Fibroblast of mammary gland (primary cell): ENCODE measurements at regions not wholly inside any gene's neighbourhood (a gene's known extent, or its start where the extent isn't known, plus 50 kb on each side); places are given as distances from the start of the nearest gene placed in this dataset.
"Not testable (repeated sequence)": the region's sequence is repeated elsewhere in the genome, so short reads cannot be mapped to it uniquely, and the experiment has no call there.

ENCODE experiments used
- DNase-seq: peaks from one replicate; pipeline ENCODE4 v3.0.0-alpha.2; 2010; ENCODE audit warnings: low read depth
- H3K4me3 ChIP-seq: 2 replicates; pipeline ENCODE4 v1.5.1; 2011; ENCODE audit warnings: low read depth, mild to moderate bottlenecking, low read length, moderate library complexity; ENCODE audit not compliant: control insufficient read depth
- TF ChIP-seq, protein P1 (sequence below): conservative IDR thresholded peaks from 2 replicates; pipeline ENCODE4 v1.5.1; 2011; ENCODE audit warnings: low read depth, low read length, inconsistent platforms; ENCODE audit not compliant: control insufficient read depth, insufficient read depth

DNA sequence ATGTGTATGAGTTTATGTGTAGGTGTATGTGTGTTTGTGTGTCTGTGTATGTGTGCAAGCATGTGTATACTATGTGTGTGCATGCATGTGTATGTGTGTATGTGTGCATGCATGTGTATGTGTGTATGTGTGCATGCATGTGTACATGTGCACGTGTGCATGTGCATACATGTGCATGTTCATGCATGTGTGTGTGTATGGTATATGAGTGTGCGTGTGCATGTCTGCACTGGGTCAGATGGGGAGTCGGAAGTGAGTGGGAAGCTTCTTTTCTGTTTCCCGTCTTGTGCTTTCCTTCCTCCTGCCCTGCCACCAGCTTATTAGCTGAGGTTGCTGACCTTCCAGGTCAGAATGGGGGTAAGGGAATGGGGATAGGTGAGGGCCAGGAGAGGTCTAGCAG lies 174.7 kb downstream of the MAP2K4 start:
- H3K4me3 ChIP-seq = no peak overlapping the region
- TF ChIP-seq, protein P1, sequence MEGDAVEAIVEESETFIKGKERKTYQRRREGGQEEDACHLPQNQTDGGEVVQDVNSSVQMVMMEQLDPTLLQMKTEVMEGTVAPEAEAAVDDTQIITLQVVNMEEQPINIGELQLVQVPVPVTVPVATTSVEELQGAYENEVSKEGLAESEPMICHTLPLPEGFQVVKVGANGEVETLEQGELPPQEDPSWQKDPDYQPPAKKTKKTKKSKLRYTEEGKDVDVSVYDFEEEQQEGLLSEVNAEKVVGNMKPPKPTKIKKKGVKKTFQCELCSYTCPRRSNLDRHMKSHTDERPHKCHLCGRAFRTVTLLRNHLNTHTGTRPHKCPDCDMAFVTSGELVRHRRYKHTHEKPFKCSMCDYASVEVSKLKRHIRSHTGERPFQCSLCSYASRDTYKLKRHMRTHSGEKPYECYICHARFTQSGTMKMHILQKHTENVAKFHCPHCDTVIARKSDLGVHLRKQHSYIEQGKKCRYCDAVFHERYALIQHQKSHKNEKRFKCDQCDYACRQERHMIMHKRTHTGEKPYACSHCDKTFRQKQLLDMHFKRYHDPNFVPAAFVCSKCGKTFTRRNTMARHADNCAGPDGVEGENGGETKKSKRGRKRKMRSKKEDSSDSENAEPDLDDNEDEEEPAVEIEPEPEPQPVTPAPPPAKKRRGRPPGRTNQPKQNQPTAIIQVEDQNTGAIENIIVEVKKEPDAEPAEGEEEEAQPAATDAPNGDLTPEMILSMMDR = no peak
- DNase-seq = no peak

DNA sequence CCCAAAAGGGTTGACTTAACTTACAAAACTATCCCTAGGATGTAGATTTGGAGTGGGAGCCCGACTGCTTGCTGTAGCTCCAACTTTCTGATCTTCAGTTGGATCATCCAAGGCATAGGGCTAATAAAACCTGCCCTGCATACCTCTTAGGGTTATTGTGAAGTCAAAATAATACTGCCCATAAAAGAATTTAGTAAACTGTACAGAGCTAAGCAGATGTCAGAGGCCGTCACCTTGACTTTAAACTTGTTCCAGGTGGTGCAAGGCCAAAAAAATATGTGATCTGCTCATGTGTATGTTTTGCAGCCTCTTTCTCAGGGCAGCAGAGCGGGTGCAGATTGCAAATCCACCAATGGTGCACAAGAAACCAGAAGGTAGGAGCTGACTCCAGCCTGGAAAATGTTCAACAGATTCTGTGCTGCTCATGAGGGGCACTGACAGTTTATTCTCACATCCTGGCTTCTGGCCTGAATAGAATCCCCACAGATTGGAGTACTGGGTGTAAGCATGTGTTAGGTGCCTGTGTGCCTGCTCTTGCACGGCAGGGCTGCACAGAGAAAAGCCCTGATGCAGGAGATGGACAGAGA lies 180.7 kb downstream of the MAP2K4 start:
- DNase-seq = no peak
- TF ChIP-seq, protein P1 = no peak
- no peak overlapping the region for H3K4me3 ChIP-seq

DNA sequence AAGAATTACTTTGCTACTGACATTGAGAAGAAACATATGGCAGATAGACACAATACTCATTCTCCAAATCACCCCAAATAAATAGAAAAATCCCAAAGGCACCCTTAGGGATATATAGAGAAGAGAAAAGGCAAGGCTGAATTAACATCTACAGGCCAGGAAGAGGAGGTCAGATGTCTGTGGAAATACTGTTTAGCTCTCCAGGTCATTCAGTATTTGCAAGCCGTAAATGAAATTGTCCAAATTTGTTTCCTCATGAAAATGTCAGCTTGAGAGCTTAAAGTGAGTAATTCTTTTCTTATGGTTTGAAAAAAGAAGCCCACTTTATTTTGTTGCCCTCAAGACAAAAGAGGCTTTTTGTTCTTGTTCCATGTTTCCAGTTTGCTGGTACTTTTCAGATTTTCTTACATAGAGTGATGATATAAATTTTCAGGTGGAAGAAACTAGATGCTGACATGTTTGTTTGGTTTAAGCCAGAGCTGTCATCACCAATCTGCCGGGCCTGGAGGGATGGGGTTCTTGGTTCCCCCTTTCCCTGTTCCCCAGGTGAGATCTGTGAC lies 189.0 kb downstream of the MAP2K4 start:
- H3K4me3 ChIP-seq = no peak overlapping the region
- DNase-seq = no peak
- TF ChIP-seq, protein P1 = no peak

DNA sequence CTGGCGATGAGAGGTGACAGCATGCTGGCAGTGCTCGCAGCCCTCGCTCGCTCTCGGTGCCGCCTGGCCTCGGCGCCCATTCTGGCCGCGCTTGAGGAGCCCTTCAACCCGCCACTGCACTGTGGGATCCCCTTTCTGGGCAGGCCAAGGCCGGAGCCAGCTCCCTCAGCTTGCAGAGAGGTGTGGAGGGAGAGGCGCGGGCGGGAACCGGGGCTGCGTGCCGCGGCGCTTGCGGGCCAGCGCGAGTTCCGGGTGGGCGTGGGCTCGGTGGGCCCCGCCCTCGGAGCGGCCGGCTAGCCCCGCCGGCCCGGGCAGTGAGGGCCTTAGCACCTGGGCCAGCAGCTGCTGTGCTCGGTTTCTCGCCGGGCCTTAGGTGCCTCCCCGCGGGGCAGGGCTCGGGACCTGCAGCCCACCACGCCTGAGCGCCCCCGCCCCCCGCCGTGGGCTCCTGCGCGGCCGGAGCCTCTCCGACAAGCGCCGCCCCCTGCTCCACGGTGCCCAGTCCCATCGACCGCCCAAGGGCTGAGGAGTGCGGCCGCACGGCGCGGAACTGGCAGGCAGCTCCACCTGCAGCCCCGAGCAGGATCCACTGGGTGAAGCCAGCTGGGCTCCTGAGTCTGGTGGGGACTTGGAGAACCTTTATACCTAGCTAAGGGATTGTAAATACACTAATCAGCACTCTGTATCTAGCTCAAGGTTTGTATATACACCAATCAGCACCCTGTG lies 200.2 kb downstream of the MAP2K4 start:
- H3K4me3 ChIP-seq, DNase-seq: not testable (repeated sequence)

DNA sequence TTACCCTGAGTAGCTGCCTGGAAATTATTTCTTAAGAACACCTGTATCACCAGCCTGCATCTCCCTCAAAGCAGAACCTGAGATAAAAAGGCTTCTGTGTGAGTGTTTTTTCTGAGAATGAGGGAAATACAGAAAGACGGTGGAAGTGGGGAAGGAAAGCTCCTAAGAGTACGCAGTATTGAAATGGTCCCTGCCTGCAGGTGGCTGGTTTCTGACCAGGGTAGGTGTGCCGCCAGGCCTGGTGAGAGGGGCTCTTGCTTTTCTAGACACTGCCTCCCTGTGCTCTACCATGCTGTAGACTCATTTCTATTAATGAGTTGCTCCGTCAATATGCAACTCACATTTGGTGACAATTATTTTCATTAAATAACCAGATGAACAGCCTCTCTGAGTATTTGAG lies 201.7 kb downstream of the MAP2K4 start:
- H3K4me3 ChIP-seq = no peak overlapping the region
- no peak for DNase-seq
- TF ChIP-seq, protein P1 = no peak

DNA sequence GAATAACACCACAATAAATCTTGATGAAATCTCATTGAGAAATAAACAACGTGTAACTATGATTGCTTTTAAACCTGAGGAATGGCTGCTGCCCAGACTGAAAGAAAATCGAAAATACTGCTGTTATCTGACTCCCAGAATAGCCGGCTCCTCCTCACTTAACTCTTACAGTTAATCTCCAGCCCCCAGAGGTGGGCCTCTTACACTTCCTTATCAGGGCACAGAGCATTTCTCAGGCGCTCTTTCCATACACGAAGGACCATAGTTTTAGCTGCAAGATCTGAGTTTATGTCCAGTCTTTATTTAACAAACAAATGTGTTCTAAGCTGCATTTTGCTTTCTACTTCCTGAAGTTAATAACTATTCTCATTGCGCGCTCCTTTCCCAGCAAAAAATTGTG lies 206.9 kb downstream of the MAP2K4 start:
- no peak overlapping the region for H3K4me3 ChIP-seq

DNA sequence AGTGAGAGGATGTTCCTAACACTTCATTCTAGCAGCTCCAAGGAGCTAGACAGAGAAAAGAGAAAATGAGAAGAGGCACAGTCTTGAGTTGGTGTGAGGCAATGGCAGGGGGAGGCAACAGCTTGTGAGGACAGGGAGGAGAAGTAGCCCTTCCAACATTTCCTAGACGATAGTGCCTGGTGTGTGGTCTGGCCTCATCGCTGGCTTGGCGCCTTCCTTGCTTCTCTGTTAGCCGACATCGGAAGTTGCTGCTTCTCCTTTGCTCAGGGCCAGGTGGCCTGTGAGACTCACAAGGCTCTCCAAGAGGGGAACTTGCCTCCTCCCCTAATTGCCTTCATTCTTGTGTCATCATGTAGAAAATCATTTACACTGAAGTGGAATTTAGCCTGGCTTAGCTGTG lies 208.7 kb downstream of the MAP2K4 start:
- no peak for DNase-seq
- TF ChIP-seq, protein P1 = no peak
- H3K4me3 ChIP-seq = no peak overlapping the region

More for the DNA sequence above, 206.9 kb downstream of the MAP2K4 start:
- no peak for DNase-seq
- TF ChIP-seq, protein P1 = no peak
